ENCODE measurements at regions not wholly inside any gene's neighbourhood (a gene's known extent, or its start where the extent isn't known, plus 50 kb on each side); places are given as distances from the start of the nearest gene placed in this dataset.
"Not testable (repeated sequence)": the region's sequence is repeated elsewhere in the genome, so short reads cannot be mapped to it uniquely, and the experiment has no call there.

GRCh38 chr1:233750139-233750538, 136.2 kb downstream of the KCNK1 start:
- DNase-seq (ENCODE audit: low read depth in 1 of 2, low spot score in 1 of 2), result no peak
- ChIA-PET POLR2A (no interaction called here), CTCF (interaction anchor here (1.4 kb wide), 2 partner anchors 36 to 309 kb away, joined by 3 to 7 read pairs; no protein-coding TSS in a partner anchor)
- no peak for FAIRE-seq
- TF ChIP-seq CTCF (IDR thresholded peaks at IDR 0.05), result no peak
- no peak overlapping the region for H3K27ac ChIP-seq
- no peak for ATAC-seq
- WGBS (ENCODE audit: missing lambda C conversion rate), result 95% methylated on average over 1 of the region's 1 CpG
- H3K4me1 ChIP-seq, result no peaks in the 10 kb centered on the region
- no peak overlapping the region for H3K4me2 ChIP-seq
- peaks cover 2% of the 10 kb centered on the region; the same call in 1 of the 3 replicates for H3K9me3 ChIP-seq
- H3K4me3 ChIP-seq, result no peak overlapping the region

GRCh38 chr1:233759665-233760064, 144.8 kb upstream of the SLC35F3 start:
- WGBS (ENCODE audit: missing lambda C conversion rate), result 4% methylated on average over 1 of the region's 1 CpG
- H3K27ac ChIP-seq, result no peak overlapping the region
- no peak for DNase-seq (ENCODE audit: low read depth in 1 of 2, low spot score in 1 of 2)
- ATAC-seq, result no peak
- no peaks in the 10 kb centered on the region for H3K9me3 ChIP-seq
- ChIA-PET POLR2A (interaction anchor here (0.7 kb wide), 1 partner anchor 447 kb away, joined by 6 read pairs; no protein-coding TSS in a partner anchor), CTCF (interaction anchor here (0.7 kb wide), 1 partner anchor 73 kb away, joined by 4 read pairs; no protein-coding TSS in a partner anchor)
- no peaks in the 10 kb centered on the region for H3K4me1 ChIP-seq
- FAIRE-seq, result no peak
- H3K4me3 ChIP-seq, result no peak overlapping the region
- no peak overlapping the region for H3K4me2 ChIP-seq
- no peak for TF ChIP-seq MAX (IDR thresholded peaks at IDR 0.05)
- 0 out of 2 replicates have a peak, but pooled peaks have one; percentile 7 for TF ChIP-seq FOSL2 (IDR thresholded peaks at IDR 0.05)
- TF ChIP-seq FOSL2 (CRISPR knock-in tag; IDR thresholded peaks at IDR 0.05), result no peak
- TF ChIP-seq SREBF2 (IDR thresholded peaks at IDR 0.05), result no peak

GRCh38 chr1:233764304-233764703, 140.2 kb upstream of the SLC35F3 start:
- POLR2A ChIA-PET; CTCF ChIA-PET; FAIRE-seq; ATAC-seq; H3K4me2 ChIP-seq; H3K9me3 ChIP-seq; H3K4me1 ChIP-seq; H3K4me3 ChIP-seq; DNase-seq (ENCODE audit: low read depth in 1 of 2, low spot score in 1 of 2); H3K27ac ChIP-seq: not testable (repeated sequence)
- WGBS (ENCODE audit: missing lambda C conversion rate), result 97% methylated on average over 3 of the region's 3 CpGs

- 84% methylated on average over 1 of the region's 1 CpG for WGBS (ENCODE audit: missing lambda C conversion rate)
- H3K4me2 ChIP-seq, result no peak overlapping the region
- no peak overlapping the region for H3K4me3 ChIP-seq
- FAIRE-seq (no peak), ATAC-seq (no peak), DNase-seq (ENCODE audit: low read depth in 1 of 2, low spot score in 1 of 2) (no peak)
- H3K9me3 ChIP-seq, result peaks cover 19% of the 10 kb centered on the region
- H3K27ac ChIP-seq, result no peak overlapping the region
- TF ChIP-seq MAZ (IDR thresholded peaks at IDR 0.05; ENCODE audit: borderline replicate concordance, low read depth, low read length), result no peak
- no peak for TF ChIP-seq RFX5 (IDR thresholded peaks at IDR 0.05)
- no peak for TF ChIP-seq ZSCAN20 (CRISPR knock-in tag; IDR thresholded peaks at IDR 0.05)
- no peak for TF ChIP-seq E2F6 (IDR thresholded peaks at IDR 0.05; ENCODE audit: borderline replicate concordance, low read depth)
- TF ChIP-seq HOXB5 (CRISPR knock-in tag; IDR thresholded peaks at IDR 0.05), result no peak
- TF ChIP-seq TP53 (CRISPR knock-in tag; IDR thresholded peaks at IDR 0.05), result no peak
- no peak for TF ChIP-seq ATOH8 (CRISPR knock-in tag; IDR thresholded peaks at IDR 0.05; ENCODE audit: low read depth)
- no peak for TF ChIP-seq RAD21 (conservative IDR thresholded peaks at IDR 0.05 in 1 of 2, IDR thresholded peaks at IDR 0.05 in 1 of 2)
- no peak for TF ChIP-seq CTCF (IDR thresholded peaks at IDR 0.05)
- no peak for TF ChIP-seq NPAS2 (CRISPR knock-in tag; IDR thresholded peaks at IDR 0.05; ENCODE audit: borderline replicate concordance)
- TF ChIP-seq MYC (IDR thresholded peaks at IDR 0.05; ENCODE audit: borderline replicate concordance, low read length), result no peak
- TF ChIP-seq TFCP2L1 (CRISPR knock-in tag; IDR thresholded peaks at IDR 0.05), result no peak
- TF ChIP-seq JUNB (IDR thresholded peaks at IDR 0.05), result no peak
- no peak for TF ChIP-seq NR3C1 (IDR thresholded peaks at IDR 0.05)
- TF ChIP-seq MAFK (IDR thresholded peaks at IDR 0.05; ENCODE audit: partially characterized antibody), result no peak
- TF ChIP-seq PHF8 (IDR thresholded peaks at IDR 0.05; ENCODE audit: borderline replicate concordance, low read depth), result no peak
- no peak for TF ChIP-seq HEYL (CRISPR knock-in tag; IDR thresholded peaks at IDR 0.05)
- TF ChIP-seq POLR2AphosphoS2 (conservative IDR thresholded peaks at IDR 0.05; ENCODE audit: low read length), result no peak
- TF ChIP-seq MAX (IDR thresholded peaks at IDR 0.05), result no peak
- no peak for TF ChIP-seq SREBF2 (IDR thresholded peaks at IDR 0.05)
- no peaks in the 10 kb centered on the region for H3K4me1 ChIP-seq
- CTCF ChIA-PET, result interaction anchor here (0.8 to 3.8 kb wide), 2 partner anchors 14 to 337 kb away, joined by 3 to 13 read pairs; no protein-coding TSS in a partner anchor
- POLR2A ChIA-PET, result no interaction called here
These were observed 126.9 kb upstream of the SLC35F3 start for GRCh38 chr1:233777566-233777965.

Measured in A549 (cell line).